ENCODE measurements at regions not wholly inside any gene's neighbourhood (a gene's known extent, or its start where the extent isn't known, plus 50 kb on each side); places are given as distances from the start of the nearest gene placed in this dataset.

- Histone ChIP-seq H4K8ac (replicated peaks; ENCODE audit: insufficient read length, low read depth, low read length) (no peak overlapping the region), H2BK15ac (ENCODE audit: low read depth, low read length) (no peak overlapping the region), H3K4me2 (ENCODE audit: insufficient read depth, insufficient read length, low read length) (no peak overlapping the region), H3K27me3 (ENCODE audit: insufficient read depth, low read length) (no peaks in the 10 kb centered on the region), H2BK20ac (ENCODE audit: low read depth, low read length, poor library complexity, severe bottlenecking) (no peak overlapping the region), H4K20me1 (ENCODE audit: control insufficient read depth, insufficient read depth, insufficient read length) (no peaks in the 10 kb centered on the region), H3K9ac (ENCODE audit: extremely low read depth, insufficient read length, low read length) (no peak overlapping the region), H3K27ac (ENCODE audit: insufficient read length, low read depth, low read length) (no peak overlapping the region), H3K79me1 (ENCODE audit: insufficient read depth, low read depth, low read length, poor library complexity, severe bottlenecking) (no peaks in the 10 kb centered on the region), H3K9me3 (ENCODE audit: control insufficient read depth, low read depth, low read length) (no peaks in the 10 kb centered on the region), H3K79me2 (ENCODE audit: insufficient read depth, low read length) (no peaks in the 10 kb centered on the region), H2BK5ac (ENCODE audit: insufficient read length, low read length) (no peak overlapping the region), H3K23me2 (ENCODE audit: insufficient read length, low read depth, low read length, poor library complexity, severe bottlenecking) (no peaks in the 10 kb centered on the region), H2BK12ac (ENCODE audit: insufficient read length, low read depth, low read length) (no peak overlapping the region), H3K56ac (ENCODE audit: insufficient read length, low read depth, low read length) (no peak overlapping the region), H4K5ac (ENCODE audit: insufficient read length, low read depth, low read length) (no peak overlapping the region), H2AFZ (ENCODE audit: low read length) (no peak overlapping the region), H2BK120ac (ENCODE audit: low read depth, low read length, poor library complexity, severe bottlenecking) (no peak overlapping the region), H3K4me1 (ENCODE audit: insufficient read depth, low read length) (no peaks in the 10 kb centered on the region), H3K4ac (ENCODE audit: low read depth, low read length) (no peak overlapping the region), H3K18ac (ENCODE audit: insufficient read length, low read depth, low read length) (no peak overlapping the region), H3K14ac (ENCODE audit: insufficient read depth, low read length) (no peak overlapping the region), H3T11ph (ENCODE audit: low read length) (no peak overlapping the region), H4K91ac (ENCODE audit: insufficient read length, low read depth, low read length) (no peak overlapping the region), H3K23ac (ENCODE audit: insufficient read length, low read depth, low read length) (no peak overlapping the region), H2AK5ac (ENCODE audit: insufficient read length, low read length) (no peak overlapping the region)
- H3K27me3 Mint-ChIP-seq (ENCODE audit: low read depth) = no peaks in the 10 kb centered on the region
- no peak for DNase-seq
- TF ChIP-seq, protein P1, sequence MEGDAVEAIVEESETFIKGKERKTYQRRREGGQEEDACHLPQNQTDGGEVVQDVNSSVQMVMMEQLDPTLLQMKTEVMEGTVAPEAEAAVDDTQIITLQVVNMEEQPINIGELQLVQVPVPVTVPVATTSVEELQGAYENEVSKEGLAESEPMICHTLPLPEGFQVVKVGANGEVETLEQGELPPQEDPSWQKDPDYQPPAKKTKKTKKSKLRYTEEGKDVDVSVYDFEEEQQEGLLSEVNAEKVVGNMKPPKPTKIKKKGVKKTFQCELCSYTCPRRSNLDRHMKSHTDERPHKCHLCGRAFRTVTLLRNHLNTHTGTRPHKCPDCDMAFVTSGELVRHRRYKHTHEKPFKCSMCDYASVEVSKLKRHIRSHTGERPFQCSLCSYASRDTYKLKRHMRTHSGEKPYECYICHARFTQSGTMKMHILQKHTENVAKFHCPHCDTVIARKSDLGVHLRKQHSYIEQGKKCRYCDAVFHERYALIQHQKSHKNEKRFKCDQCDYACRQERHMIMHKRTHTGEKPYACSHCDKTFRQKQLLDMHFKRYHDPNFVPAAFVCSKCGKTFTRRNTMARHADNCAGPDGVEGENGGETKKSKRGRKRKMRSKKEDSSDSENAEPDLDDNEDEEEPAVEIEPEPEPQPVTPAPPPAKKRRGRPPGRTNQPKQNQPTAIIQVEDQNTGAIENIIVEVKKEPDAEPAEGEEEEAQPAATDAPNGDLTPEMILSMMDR (conservative IDR thresholded peaks at IDR 0.05) = no peak
- peak overlapping the region in 1 of 3 experiments; percentile 34; a peak in 1 of 7 replicates for H3K27ac Mint-ChIP-seq
- H3K4me1 Mint-ChIP-seq = peaks cover 21 to 26% of the 10 kb centered on the region in 2 experiments
- no peaks in the 10 kb centered on the region for H3K36me3 Mint-ChIP-seq (ENCODE audit: insufficient read depth in 1 of 3, low read depth in 3 of 3)
- no peak overlapping the region for H3K4me3 Mint-ChIP-seq
- peaks cover 6 to 7% of the 10 kb centered on the region in 2 experiments for H3K9me3 Mint-ChIP-seq
- no CpG with 5 or more reads among the region's 1 CpG for WGBS (ENCODE audit: extremely low coverage, insufficient read length, low lambda C conversion rate)
These were observed 1610.1 kb upstream of the PCDH20 start for GRCh38 chr13:63025741-63026140.
